Progenitor cell of endocrine pancreas (in vitro differentiated cells): ENCODE measurements at regions not wholly inside any gene's neighbourhood (a gene's known extent, or its start where the extent isn't known, plus 50 kb on each side); places are given as distances from the start of the nearest gene placed in this dataset.

Source experiments
- DNase-seq: peaks from one replicate; pipeline ENCODE4 v3.0.0; 2021; ENCODE audit warnings: low spot score; ENCODE audit not compliant: unreplicated experiment
- H3K27ac Mint-ChIP-seq: 2 replicates; pipeline ENCODE4 v1.8.0; 2021; ENCODE audit warnings: mild to moderate bottlenecking, moderate library complexity, mixed read lengths
- H3K27me3 Mint-ChIP-seq: 2 replicates; pipeline ENCODE4 v1.8.0; 2021; ENCODE audit warnings: mixed read lengths
- H3K36me3 Mint-ChIP-seq: 2 replicates; pipeline ENCODE4 v1.8.0; 2022; ENCODE audit warnings: mixed read lengths; ENCODE audit not compliant: insufficient read depth
- H3K4me1 Mint-ChIP-seq: 2 replicates; pipeline ENCODE4 v1.8.0; 2021; ENCODE audit warnings: low read depth, mixed read lengths
- H3K4me3 Mint-ChIP-seq: 2 replicates; pipeline ENCODE4 v1.8.0; 2021; ENCODE audit warnings: low read depth, mild to moderate bottlenecking, moderate library complexity, mixed read lengths
- H3K9me3 Mint-ChIP-seq: 2 replicates; pipeline ENCODE4 v1.8.0; 2021; ENCODE audit warnings: low read depth, mixed read lengths
- CTCF ChIP-seq: fragments of 200-600 bp; sonication (generic); IDR thresholded peaks from one replicate; pipeline ENCODE4 v1.5.0; 2021; ENCODE audit warnings: antibody characterized with exemption, mild to moderate bottlenecking; ENCODE audit not compliant: unreplicated experiment

GRCh38 chr10:29946614-29946952, 112.8 kb downstream of the JCAD start:
- Mint-ChIP-seq H3K36me3 (no peaks in the 10 kb centered on the region), H3K9me3 (no peaks in the 10 kb centered on the region), H3K27ac (no peak overlapping the region), H3K4me3 (no peak overlapping the region), H3K27me3 (peaks cover 10% of the 10 kb centered on the region), H3K4me1 (peaks cover 15% of the 10 kb centered on the region)
- no peak for DNase-seq
- TF ChIP-seq CTCF = no peak

GRCh38 chr10:29941476-29941875, 117.9 kb downstream of the JCAD start:
- H3K9me3 Mint-ChIP-seq = no peaks in the 10 kb centered on the region
- H3K36me3 Mint-ChIP-seq = no peaks in the 10 kb centered on the region
- H3K27ac Mint-ChIP-seq = no peak overlapping the region
- peaks cover 8% of the 10 kb centered on the region for H3K27me3 Mint-ChIP-seq
- H3K4me3 Mint-ChIP-seq = no peak overlapping the region
- no peaks in the 10 kb centered on the region for H3K4me1 Mint-ChIP-seq
- no peak for DNase-seq
- no peak for TF ChIP-seq CTCF

- Mint-ChIP-seq H3K4me3 (no peak overlapping the region), H3K27me3 (no peaks in the 10 kb centered on the region), H3K4me1 (no peaks in the 10 kb centered on the region), H3K36me3 (no peaks in the 10 kb centered on the region), H3K27ac (no peak overlapping the region), H3K9me3 (peaks cover 11% of the 10 kb centered on the region)
- no peak for DNase-seq
- TF ChIP-seq CTCF = no peak
These were observed 126.4 kb downstream of the JCAD start for GRCh38 chr10:29932991-29933390.

- peaks cover under 1% of the 10 kb centered on the region for H3K4me1 Mint-ChIP-seq
- peaks cover 6% of the 10 kb centered on the region for H3K27me3 Mint-ChIP-seq
- peaks cover 13% of the 10 kb centered on the region for H3K9me3 Mint-ChIP-seq
- TF ChIP-seq CTCF = no peak
- DNase-seq = no peak
- no peak overlapping the region for H3K4me3 Mint-ChIP-seq
- H3K27ac Mint-ChIP-seq = no peak overlapping the region
- no peaks in the 10 kb centered on the region for H3K36me3 Mint-ChIP-seq
These were observed 127.6 kb downstream of the JCAD start for GRCh38 chr10:29931833-29932232.

- H3K4me3 Mint-ChIP-seq = no peak overlapping the region
- TF ChIP-seq CTCF = no peak
- no peak for DNase-seq
- no peaks in the 10 kb centered on the region for H3K36me3 Mint-ChIP-seq
- H3K4me1 Mint-ChIP-seq = peaks cover 5% of the 10 kb centered on the region
- peaks cover 14% of the 10 kb centered on the region for H3K9me3 Mint-ChIP-seq
- no peak overlapping the region for H3K27ac Mint-ChIP-seq
- H3K27me3 Mint-ChIP-seq = peaks cover 11% of the 10 kb centered on the region
These were observed 130.4 kb downstream of the JCAD start for GRCh38 chr10:29929006-29929405.
